ENCODE measurements at regions not wholly inside any gene's neighbourhood (a gene's known extent, or its start where the extent isn't known, plus 50 kb on each side); places are given as distances from the start of the nearest gene placed in this dataset.

DNA sequence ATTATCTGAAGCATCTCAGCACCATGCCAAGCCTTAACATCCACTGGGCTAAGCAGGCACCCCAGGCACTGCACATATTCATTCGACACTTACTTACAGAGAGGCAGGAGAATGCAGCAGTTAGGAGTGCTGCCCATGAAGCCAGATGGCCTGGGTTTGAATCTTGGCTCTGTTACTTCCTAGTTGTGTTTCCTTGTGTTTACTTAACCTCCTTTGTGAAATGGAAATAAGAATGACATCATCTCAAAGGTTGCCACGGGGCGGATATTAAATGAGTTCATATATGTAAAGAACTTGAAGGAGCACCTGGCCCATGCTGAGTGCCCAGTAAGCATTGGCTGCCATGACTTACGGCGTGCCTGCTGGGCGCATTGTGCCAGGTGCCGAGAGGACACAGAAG, 565.2 kb downstream of the CDK5RAP2 start:
- Mint-ChIP-seq H3K27ac (no peak overlapping the region), H3K27me3 (ENCODE audit: low read depth) (no peaks in the 10 kb centered on the region), H3K36me3 (ENCODE audit: low read depth) (no peaks in the 10 kb centered on the region), H3K9me3 (no peaks in the 10 kb centered on the region), H3K4me1 (ENCODE audit: low read depth) (no peaks in the 10 kb centered on the region), H3K4me3 (no peak overlapping the region)

DNA sequence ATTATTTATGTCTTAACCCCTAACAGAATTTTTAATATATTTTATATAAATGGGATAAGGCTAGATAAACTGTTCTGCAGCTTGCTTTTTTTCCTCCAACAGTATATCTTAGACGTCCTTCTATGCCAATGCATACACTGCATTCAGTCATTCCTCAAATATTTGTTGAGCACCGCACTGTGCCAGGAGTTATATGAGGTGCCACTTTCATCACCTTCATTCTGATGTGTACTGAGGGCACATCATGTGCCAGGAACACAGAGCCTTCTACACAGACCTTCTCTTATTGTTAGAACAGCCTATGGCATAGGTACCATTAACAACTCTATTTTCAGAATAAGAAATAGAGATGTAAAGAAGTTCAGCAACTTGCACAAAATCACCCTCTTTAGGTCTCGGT, 570.1 kb downstream of the CDK5RAP2 start:
- Mint-ChIP-seq H3K36me3 (ENCODE audit: low read depth) (no peaks in the 10 kb centered on the region), H3K9me3 (no peaks in the 10 kb centered on the region), H3K27ac (no peak overlapping the region), H3K4me3 (no peak overlapping the region), H3K4me1 (ENCODE audit: low read depth) (no peaks in the 10 kb centered on the region), H3K27me3 (ENCODE audit: low read depth) (no peaks in the 10 kb centered on the region)

GRCh38 chr9:120001536-120001935, 578.4 kb downstream of the CDK5RAP2 start:
- no peaks in the 10 kb centered on the region for H3K36me3 Mint-ChIP-seq (ENCODE audit: low read depth)
- H3K27ac Mint-ChIP-seq = no peak overlapping the region
- H3K4me1 Mint-ChIP-seq (ENCODE audit: low read depth) = no peaks in the 10 kb centered on the region
- H3K9me3 Mint-ChIP-seq = no peaks in the 10 kb centered on the region
- no peaks in the 10 kb centered on the region for H3K27me3 Mint-ChIP-seq (ENCODE audit: low read depth)
- H3K4me3 Mint-ChIP-seq = no peak overlapping the region

DNA sequence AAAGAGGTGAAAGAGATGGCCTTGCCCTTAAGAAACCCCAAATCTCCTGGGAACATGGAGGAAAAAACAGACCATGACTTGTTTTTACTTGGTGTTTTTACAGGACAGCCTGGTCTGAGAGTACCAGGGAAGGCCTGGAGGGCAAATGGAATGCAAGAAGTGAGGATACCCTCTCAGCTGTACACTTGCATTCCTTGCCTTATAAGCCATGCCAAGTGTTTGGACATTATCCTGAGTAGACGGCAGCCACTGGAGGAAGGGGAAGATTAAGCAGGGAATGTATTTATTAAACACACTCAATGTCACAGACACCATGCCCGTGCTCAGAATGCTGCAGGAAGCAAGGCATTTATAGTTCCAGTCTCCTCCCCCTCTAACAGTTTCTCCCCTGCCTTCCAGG, 581.4 kb downstream of the CDK5RAP2 start:
- H3K4me3 Mint-ChIP-seq = no peak overlapping the region
- H3K27ac Mint-ChIP-seq = no peak overlapping the region
- no peaks in the 10 kb centered on the region for H3K9me3 Mint-ChIP-seq
- no peaks in the 10 kb centered on the region for H3K36me3 Mint-ChIP-seq (ENCODE audit: low read depth)
- no peaks in the 10 kb centered on the region for H3K27me3 Mint-ChIP-seq (ENCODE audit: low read depth)
- no peaks in the 10 kb centered on the region for H3K4me1 Mint-ChIP-seq (ENCODE audit: low read depth)

DNA sequence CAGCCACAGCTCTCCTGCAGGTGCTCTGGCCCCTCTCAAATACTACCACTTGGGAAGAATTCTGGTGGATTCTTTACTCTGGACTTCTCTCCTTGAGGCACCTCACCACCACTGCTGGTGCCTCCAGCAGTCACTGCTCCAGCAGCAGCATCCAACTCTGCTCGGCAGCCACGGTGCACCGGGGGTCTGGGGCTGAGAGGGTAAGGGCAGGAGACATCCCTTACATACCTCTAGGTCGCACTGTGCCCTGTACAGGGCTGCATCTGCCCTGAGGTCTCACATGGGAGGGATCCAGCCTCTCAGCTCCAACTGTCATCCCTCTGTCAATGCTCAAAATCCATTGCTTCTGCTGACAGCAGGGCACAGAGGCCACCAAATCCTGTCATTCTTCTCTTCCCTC, 588.2 kb downstream of the CDK5RAP2 start:
- Mint-ChIP-seq H3K36me3 (ENCODE audit: low read depth) (no peaks in the 10 kb centered on the region), H3K4me3 (no peak overlapping the region), H3K27me3 (ENCODE audit: low read depth) (no peaks in the 10 kb centered on the region), H3K27ac (no peak overlapping the region), H3K9me3 (no peaks in the 10 kb centered on the region), H3K4me1 (ENCODE audit: low read depth) (no peaks in the 10 kb centered on the region)

DNA sequence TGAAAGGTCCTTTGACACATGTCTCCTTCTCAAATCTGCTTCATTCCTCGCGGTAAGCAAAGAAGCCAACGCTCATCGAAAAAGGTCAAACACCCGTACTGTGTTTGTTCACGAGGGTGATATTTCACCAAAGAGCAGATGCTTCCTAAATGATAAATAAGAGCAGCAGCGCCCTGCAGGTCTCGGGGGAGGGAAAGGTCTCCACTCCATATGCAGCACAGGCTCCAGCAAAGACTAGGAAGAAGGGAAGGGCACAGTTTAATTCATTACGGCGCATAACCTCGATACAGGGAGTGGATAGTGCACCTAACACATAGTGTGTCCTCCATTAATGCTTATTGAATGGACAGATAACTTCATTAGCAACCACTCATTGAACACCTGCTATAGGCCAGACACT, 593.3 kb downstream of the CDK5RAP2 start:
- Mint-ChIP-seq H3K27me3 (ENCODE audit: low read depth) (no peaks in the 10 kb centered on the region), H3K4me1 (ENCODE audit: low read depth) (no peaks in the 10 kb centered on the region), H3K27ac (no peak overlapping the region), H3K36me3 (ENCODE audit: low read depth) (no peaks in the 10 kb centered on the region), H3K4me3 (no peak overlapping the region), H3K9me3 (no peaks in the 10 kb centered on the region)

DNA sequence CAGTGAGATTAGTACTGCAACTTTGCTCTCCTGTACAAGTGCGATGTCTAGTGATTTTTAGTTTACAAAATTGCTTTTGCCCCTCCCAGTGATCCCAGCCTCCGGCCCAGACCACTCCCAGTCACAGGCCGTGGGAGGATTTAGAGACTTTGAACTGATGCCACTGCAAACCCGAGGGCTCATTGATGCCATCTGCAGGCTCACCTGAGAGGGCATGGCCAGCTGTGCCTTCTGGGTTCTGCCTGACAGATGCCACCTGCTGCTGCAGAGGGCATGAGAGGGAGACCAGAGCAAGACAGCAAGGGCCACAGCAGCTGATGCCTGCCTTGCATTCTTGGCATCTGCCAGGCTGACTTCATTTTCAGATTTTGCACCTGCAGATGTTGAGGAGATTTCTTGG, 593.8 kb downstream of the CDK5RAP2 start:
- Mint-ChIP-seq H3K4me3 (no peak overlapping the region), H3K27ac (no peak overlapping the region), H3K4me1 (ENCODE audit: low read depth) (no peaks in the 10 kb centered on the region), H3K36me3 (ENCODE audit: low read depth) (no peaks in the 10 kb centered on the region), H3K27me3 (ENCODE audit: low read depth) (no peaks in the 10 kb centered on the region), H3K9me3 (no peaks in the 10 kb centered on the region)

DNA sequence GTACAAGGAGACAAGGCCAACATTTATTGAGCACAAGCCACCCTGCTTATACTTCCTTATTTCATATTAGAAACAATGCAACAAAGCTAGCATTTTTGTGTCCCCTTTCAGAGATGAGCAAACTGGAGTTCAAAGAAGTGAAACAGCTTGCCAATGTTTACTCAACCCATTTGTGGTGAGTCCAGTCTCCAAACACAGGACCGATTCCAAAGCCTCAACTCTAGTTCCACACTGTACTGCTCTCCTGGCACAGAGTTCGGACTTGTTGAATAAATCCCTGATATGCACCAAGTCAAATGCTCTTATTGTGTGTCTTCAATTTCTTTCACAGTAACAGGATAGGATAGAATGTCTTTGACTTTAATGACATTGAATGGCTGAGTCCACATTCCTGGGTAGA, 604.8 kb upstream of the BRINP1 start:
- no peaks in the 10 kb centered on the region for H3K36me3 Mint-ChIP-seq (ENCODE audit: low read depth)
- H3K4me1 Mint-ChIP-seq (ENCODE audit: low read depth) = peaks cover under 1% of the 10 kb centered on the region
- no peaks in the 10 kb centered on the region for H3K9me3 Mint-ChIP-seq
- H3K27ac Mint-ChIP-seq = no peak overlapping the region
- no peaks in the 10 kb centered on the region for H3K27me3 Mint-ChIP-seq (ENCODE audit: low read depth)
- H3K4me3 Mint-ChIP-seq = no peak overlapping the region

- no peaks in the 10 kb centered on the region for H3K27me3 Mint-ChIP-seq (ENCODE audit: low read depth)
These were observed 599.8 kb upstream of the BRINP1 start for GRCh38 chr9:119968836-119969707.

GRCh38 chr9:119967867-119968535, 598.8 kb upstream of the BRINP1 start:
- H3K9me3 Mint-ChIP-seq = no peaks in the 10 kb centered on the region
- H3K27ac Mint-ChIP-seq = no peak overlapping the region
- H3K4me1 Mint-ChIP-seq (ENCODE audit: low read depth) = peaks cover 2% of the 10 kb centered on the region
- H3K27me3 Mint-ChIP-seq (ENCODE audit: low read depth) = no peaks in the 10 kb centered on the region
- no peaks in the 10 kb centered on the region for H3K36me3 Mint-ChIP-seq (ENCODE audit: low read depth)
- no peak overlapping the region for H3K4me3 Mint-ChIP-seq

More at GRCh38 chr9:119968836-119969707, 599.8 kb upstream of the BRINP1 start:
- no peak overlapping the region for H3K27ac Mint-ChIP-seq
- peaks cover 2% of the 10 kb centered on the region for H3K4me1 Mint-ChIP-seq (ENCODE audit: low read depth)
- H3K9me3 Mint-ChIP-seq = no peaks in the 10 kb centered on the region
- H3K4me3 Mint-ChIP-seq = no peak overlapping the region
- H3K36me3 Mint-ChIP-seq (ENCODE audit: low read depth) = no peaks in the 10 kb centered on the region

DNA sequence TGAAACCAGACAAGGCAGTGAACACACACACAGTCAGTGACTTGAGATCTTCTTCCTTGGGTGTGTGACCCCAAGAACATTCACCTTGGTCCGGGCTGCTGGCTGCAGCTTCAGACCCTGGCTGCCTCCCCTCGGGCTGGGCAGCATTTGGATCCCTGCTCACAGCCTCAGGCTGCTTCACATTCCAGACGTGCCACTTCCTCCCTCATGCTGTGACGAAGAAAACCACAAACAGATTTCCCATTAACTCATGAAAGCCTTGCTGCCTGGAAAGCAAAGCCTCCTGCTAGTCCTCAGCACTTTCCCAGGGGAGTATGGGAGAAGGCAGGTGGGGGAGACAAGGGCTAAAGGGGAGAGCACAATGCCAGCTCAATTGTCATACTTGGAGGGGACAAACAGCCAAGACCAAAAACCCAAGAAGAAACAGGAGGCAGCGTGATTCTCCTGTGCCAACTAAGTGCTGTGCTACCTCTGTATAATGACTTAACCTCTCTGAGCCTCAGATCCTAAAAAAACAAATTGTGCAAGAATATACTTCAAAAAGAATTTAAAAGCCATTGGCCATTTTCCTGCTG, 594.6 kb upstream of the BRINP1 start:
- Mint-ChIP-seq H3K27me3 (ENCODE audit: low read depth) (no peaks in the 10 kb centered on the region), H3K36me3 (ENCODE audit: low read depth) (no peaks in the 10 kb centered on the region), H3K4me3 (no peak overlapping the region), H3K27ac (no peak overlapping the region), H3K9me3 (no peaks in the 10 kb centered on the region), H3K4me1 (ENCODE audit: low read depth) (no peaks in the 10 kb centered on the region)

GRCh38 chr9:119963258-119963797, 594.1 kb upstream of the BRINP1 start:
- Mint-ChIP-seq H3K4me3 (no peak overlapping the region), H3K27me3 (ENCODE audit: low read depth) (no peaks in the 10 kb centered on the region), H3K36me3 (ENCODE audit: low read depth) (no peaks in the 10 kb centered on the region)

DNA sequence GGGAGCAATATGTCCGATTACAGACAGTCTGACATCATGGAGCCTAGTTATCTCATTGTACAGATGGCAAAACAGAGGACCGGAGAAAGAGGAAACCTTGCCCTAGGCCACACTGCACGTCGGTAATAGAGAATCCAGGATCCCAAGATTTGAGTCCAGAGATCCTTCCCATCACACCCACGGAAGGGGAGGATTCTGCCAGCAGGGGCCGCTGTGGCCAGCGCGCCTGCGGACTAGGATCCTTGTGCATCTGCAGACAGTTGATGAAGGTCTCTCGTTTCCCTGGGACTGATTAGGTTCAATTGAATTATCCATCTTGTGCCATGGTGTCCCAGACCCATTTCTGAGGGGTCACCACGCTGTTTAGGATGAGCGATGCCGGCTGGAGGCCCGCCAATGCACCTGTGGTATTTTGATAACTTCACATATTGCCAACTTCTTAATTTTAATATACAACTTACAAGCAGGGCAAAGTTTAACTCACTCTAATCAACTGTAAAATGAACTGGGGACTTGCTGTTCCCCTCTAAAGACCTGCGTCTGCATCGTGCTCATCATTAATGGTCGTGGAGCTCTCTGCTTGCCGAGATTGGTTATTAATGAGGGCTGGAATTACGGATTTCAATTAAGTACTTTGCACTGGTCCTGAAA, 592.7 kb upstream of the BRINP1 start:
- no peaks in the 10 kb centered on the region for H3K27me3 Mint-ChIP-seq (ENCODE audit: low read depth)
- no peak overlapping the region for H3K4me3 Mint-ChIP-seq
- no peaks in the 10 kb centered on the region for H3K36me3 Mint-ChIP-seq (ENCODE audit: low read depth)
- H3K27ac Mint-ChIP-seq = no peak overlapping the region
- H3K4me1 Mint-ChIP-seq (ENCODE audit: low read depth) = no peaks in the 10 kb centered on the region
- no peaks in the 10 kb centered on the region for H3K9me3 Mint-ChIP-seq

More at GRCh38 chr9:119963258-119963797, 594.1 kb upstream of the BRINP1 start:
- Mint-ChIP-seq H3K27ac (no peak overlapping the region), H3K4me1 (ENCODE audit: low read depth) (no peaks in the 10 kb centered on the region), H3K9me3 (no peaks in the 10 kb centered on the region)

- Mint-ChIP-seq H3K27ac (no peak overlapping the region), H3K4me1 (ENCODE audit: low read depth) (no peaks in the 10 kb centered on the region), H3K9me3 (no peaks in the 10 kb centered on the region), H3K36me3 (ENCODE audit: low read depth) (no peaks in the 10 kb centered on the region), H3K4me3 (no peak overlapping the region), H3K27me3 (ENCODE audit: low read depth) (no peaks in the 10 kb centered on the region)
These were observed 590.8 kb upstream of the BRINP1 start for GRCh38 chr9:119959846-119960545.
